ENCODE measurements at regions not wholly inside any gene's neighbourhood (a gene's known extent, or its start where the extent isn't known, plus 50 kb on each side); places are given as distances from the start of the nearest gene placed in this dataset.

GRCh38 chr10:108913300-108913699 is 1010.0 kb downstream of the XPNPEP1 start:
- no peak for FAIRE-seq

GRCh38 chr10:108911814-108912541 is 1011.3 kb downstream of the XPNPEP1 start:
- FAIRE-seq = no peak

- FAIRE-seq = no peak
These were observed 1015.2 kb downstream of the XPNPEP1 start for GRCh38 chr10:108908096-108908495.

- no peak for FAIRE-seq
These were observed 1017.5 kb downstream of the XPNPEP1 start for GRCh38 chr10:108905821-108906220.

- FAIRE-seq = no peak
These were observed 1018.1 kb downstream of the XPNPEP1 start for GRCh38 chr10:108905171-108905570.

GRCh38 chr10:108904163-108904838 is 1019.0 kb downstream of the XPNPEP1 start:
- no peak for FAIRE-seq

- FAIRE-seq = no peak
These were observed 1020.6 kb downstream of the XPNPEP1 start for GRCh38 chr10:108902619-108903285.

GRCh38 chr10:108901781-108902618 is 1021.3 kb downstream of the XPNPEP1 start:
- no peak for FAIRE-seq

GRCh38 chr10:108899670-108900069 is 1023.6 kb downstream of the XPNPEP1 start:
- FAIRE-seq = no peak

- no peak for FAIRE-seq
These were observed 1028.7 kb downstream of the XPNPEP1 start for GRCh38 chr10:108894402-108895301.

- no peak for FAIRE-seq
These were observed 1046.2 kb downstream of the XPNPEP1 start for GRCh38 chr10:108877095-108877561.

- no peak for FAIRE-seq
These were observed 1050.5 kb downstream of the XPNPEP1 start for GRCh38 chr10:108872854-108873253.

- FAIRE-seq = no peak
These were observed 1054.4 kb downstream of the XPNPEP1 start for GRCh38 chr10:108868881-108869280.

GRCh38 chr10:108862676-108863350 is 1060.5 kb downstream of the XPNPEP1 start:
- no peak for FAIRE-seq

GRCh38 chr10:108861181-108861754 is 1062.0 kb downstream of the XPNPEP1 start:
- no peak for FAIRE-seq

- no peak for FAIRE-seq
These were observed 1071.1 kb downstream of the XPNPEP1 start for GRCh38 chr10:108852211-108852610.

GRCh38 chr10:108850138-108850854 is 1073.0 kb downstream of the XPNPEP1 start:
- no peak for FAIRE-seq

GRCh38 chr10:108849688-108850087 is 1073.6 kb downstream of the XPNPEP1 start:
- FAIRE-seq = no peak

GRCh38 chr10:108849186-108849585 is 1074.1 kb downstream of the XPNPEP1 start:
- FAIRE-seq = no peak

GRCh38 chr10:108848046-108848445 is 1075.3 kb downstream of the XPNPEP1 start:
- FAIRE-seq = no peak

All from colon (tissue), 2 donors.